ENCODE measurements at regions not wholly inside any gene's neighbourhood (a gene's known extent, or its start where the extent isn't known, plus 50 kb on each side); places are given as distances from the start of the nearest gene placed in this dataset.
"Not testable (repeated sequence)": the region's sequence is repeated elsewhere in the genome, so short reads cannot be mapped to it uniquely, and the experiment has no call there.

DNA sequence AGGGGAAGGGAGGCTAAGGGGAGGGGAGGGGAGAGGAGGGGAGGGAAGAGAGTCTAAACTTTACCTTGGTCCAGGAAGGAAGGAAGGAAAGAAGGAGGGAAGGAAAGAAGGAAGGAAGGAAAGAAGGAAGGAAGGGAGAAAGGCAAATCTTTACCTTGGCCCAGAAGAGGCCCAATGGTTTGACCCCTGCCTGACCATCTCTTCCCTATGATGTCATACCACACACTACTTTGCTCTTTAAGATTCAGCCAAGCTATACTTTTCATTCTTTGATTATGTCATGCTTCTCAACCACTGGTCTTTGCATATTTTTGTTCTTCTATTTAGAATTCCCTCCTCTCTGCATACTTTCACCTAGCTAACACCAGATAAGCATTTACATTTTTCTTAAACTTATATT is 1077.5 kb downstream of the PCDH9 start:
- Histone ChIP-seq H3K79me2 (ENCODE audit: control insufficient read depth, insufficient read depth, low read length) (no peaks in the 10 kb centered on the region), H2AFZ (ENCODE audit: low read depth, low read length) (no peak overlapping the region), H3K9me1 (replicated peaks; ENCODE audit: control insufficient read depth, extremely low read depth, insufficient read depth, low read length) (no peaks in the 10 kb centered on the region), H3K9ac (replicated peaks; ENCODE audit: extremely low read depth, insufficient read depth, low read length) (no peak overlapping the region), H3K36me3 (ENCODE audit: control insufficient read depth in 2 of 2, extremely low read depth in 1 of 2, insufficient read depth in 2 of 2, low read length in 2 of 2) (no peaks in the 10 kb centered on the region), H3K4me2 (ENCODE audit: insufficient read depth, low read length) (no peak overlapping the region), H4K20me1 (replicated peaks; ENCODE audit: control insufficient read depth, extremely low read depth, insufficient read depth, low read length) (no peaks in the 10 kb centered on the region), H3K9me3 (replicated peaks; ENCODE audit: control insufficient read depth, insufficient read depth, low read length) (no peaks in the 10 kb centered on the region), H3K4me3 (replicated peaks in 1 of 3; ENCODE audit: insufficient read depth in 1 of 3, low read depth in 1 of 3, low read length in 3 of 3) (no peak overlapping the region), H3K27ac (ENCODE audit: insufficient read depth, low read depth, low read length) (no peak overlapping the region), H3K4me1 (ENCODE audit: control insufficient read depth, extremely low read depth, insufficient read depth, low read length) (peaks cover 9% of the 10 kb centered on the region), H3K27me3 (ENCODE audit: control insufficient read depth in 2 of 2, insufficient read depth in 2 of 2, low read length in 2 of 2) (no peaks in the 10 kb centered on the region)
- intact Hi-C loops (cut with micrococcal nuclease) (no loop called here), dilution Hi-C loops (cut with MboI; ENCODE audit: extremely low pct_ligation_motif_present, low sequenced_read_pairs) (no loop called here)
- BruUV-seq (replicated peaks), result no TSS peak
- TF ChIP-seq JUN (IDR thresholded peaks at IDR 0.05; ENCODE audit: borderline replicate concordance, insufficient read depth, insufficient read length, low read depth) (no peak), FOS (IDR thresholded peaks at IDR 0.05; ENCODE audit: borderline replicate concordance, insufficient read depth, low read length) (no peak), POLR2AphosphoS5 (IDR thresholded peaks at IDR 0.05; ENCODE audit: insufficient read depth, low read depth, low read length) (no peak), GATA2 (IDR thresholded peaks at IDR 0.05; ENCODE audit: insufficient read depth, insufficient read length, low read depth, low read length) (no peak), MYC (IDR thresholded peaks at IDR 0.05; ENCODE audit: low read depth, low read length) (no peak), POLR2A (IDR thresholded peaks at IDR 0.05; ENCODE audit: low read depth, low read length) (no peak), EZH2 (IDR thresholded peaks at IDR 0.05; ENCODE audit: borderline replicate concordance, low read depth, low read length, severe bottlenecking) (no peak)
- TF ChIP-seq, protein P1, sequence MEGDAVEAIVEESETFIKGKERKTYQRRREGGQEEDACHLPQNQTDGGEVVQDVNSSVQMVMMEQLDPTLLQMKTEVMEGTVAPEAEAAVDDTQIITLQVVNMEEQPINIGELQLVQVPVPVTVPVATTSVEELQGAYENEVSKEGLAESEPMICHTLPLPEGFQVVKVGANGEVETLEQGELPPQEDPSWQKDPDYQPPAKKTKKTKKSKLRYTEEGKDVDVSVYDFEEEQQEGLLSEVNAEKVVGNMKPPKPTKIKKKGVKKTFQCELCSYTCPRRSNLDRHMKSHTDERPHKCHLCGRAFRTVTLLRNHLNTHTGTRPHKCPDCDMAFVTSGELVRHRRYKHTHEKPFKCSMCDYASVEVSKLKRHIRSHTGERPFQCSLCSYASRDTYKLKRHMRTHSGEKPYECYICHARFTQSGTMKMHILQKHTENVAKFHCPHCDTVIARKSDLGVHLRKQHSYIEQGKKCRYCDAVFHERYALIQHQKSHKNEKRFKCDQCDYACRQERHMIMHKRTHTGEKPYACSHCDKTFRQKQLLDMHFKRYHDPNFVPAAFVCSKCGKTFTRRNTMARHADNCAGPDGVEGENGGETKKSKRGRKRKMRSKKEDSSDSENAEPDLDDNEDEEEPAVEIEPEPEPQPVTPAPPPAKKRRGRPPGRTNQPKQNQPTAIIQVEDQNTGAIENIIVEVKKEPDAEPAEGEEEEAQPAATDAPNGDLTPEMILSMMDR (IDR thresholded peaks at IDR 0.05; ENCODE audit: extremely low read depth in 1 of 2, insufficient read depth in 1 of 2, low read depth in 1 of 2, low read length in 2 of 2), result no peak
- TF ChIP-seq, protein P2, sequence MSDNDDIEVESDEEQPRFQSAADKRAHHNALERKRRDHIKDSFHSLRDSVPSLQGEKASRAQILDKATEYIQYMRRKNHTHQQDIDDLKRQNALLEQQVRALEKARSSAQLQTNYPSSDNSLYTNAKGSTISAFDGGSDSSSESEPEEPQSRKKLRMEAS (IDR thresholded peaks at IDR 0.05; ENCODE audit: insufficient read depth, insufficient read length), result no peak
- DNase-seq (ENCODE audit: low read depth, low spot score), result no peak
- FAIRE-seq, result peak; percentile 12
- ChIA-PET CTCF (no interaction called here), POLR2A (no interaction called here)

DNA sequence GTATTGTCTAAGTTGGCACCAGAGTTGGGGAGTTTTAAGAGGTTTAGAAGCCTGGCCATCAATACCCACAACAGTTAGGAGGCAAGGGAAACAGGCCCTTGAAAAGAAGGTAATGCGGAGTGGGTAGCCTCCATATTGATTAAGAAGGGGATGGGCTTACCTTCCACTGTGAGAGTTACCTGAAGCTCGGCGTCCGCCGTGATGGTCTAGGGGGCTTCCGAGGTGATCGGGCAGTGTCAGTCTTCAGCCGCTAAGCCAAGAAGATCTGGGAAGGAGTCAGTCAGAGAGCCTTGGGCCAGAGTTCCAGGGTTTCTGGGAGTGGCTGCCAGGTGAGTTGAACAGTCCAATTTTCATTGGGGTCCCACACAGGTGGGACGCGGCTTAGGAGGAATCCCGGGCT is 1085.8 kb downstream of the PCDH9 start:
- H3K79me2 ChIP-seq (ENCODE audit: control insufficient read depth, insufficient read depth, low read length); intact Hi-C loops (cut with micrococcal nuclease); POLR2A ChIA-PET; H3K4me3 ChIP-seq (replicated peaks in 1 of 3; ENCODE audit: insufficient read depth in 1 of 3, low read depth in 1 of 3, low read length in 3 of 3); H3K36me3 ChIP-seq (ENCODE audit: control insufficient read depth in 2 of 2, extremely low read depth in 1 of 2, insufficient read depth in 2 of 2, low read length in 2 of 2); H3K4me1 ChIP-seq (ENCODE audit: control insufficient read depth, extremely low read depth, insufficient read depth, low read length); H3K9me1 ChIP-seq (replicated peaks; ENCODE audit: control insufficient read depth, extremely low read depth, insufficient read depth, low read length); H3K27me3 ChIP-seq (ENCODE audit: control insufficient read depth in 2 of 2, insufficient read depth in 2 of 2, low read length in 2 of 2); H3K27ac ChIP-seq (ENCODE audit: insufficient read depth, low read depth, low read length); dilution Hi-C loops (cut with MboI; ENCODE audit: extremely low pct_ligation_motif_present, low sequenced_read_pairs); BruUV-seq (replicated peaks); H4K20me1 ChIP-seq (replicated peaks; ENCODE audit: control insufficient read depth, extremely low read depth, insufficient read depth, low read length); H3K9me3 ChIP-seq (replicated peaks; ENCODE audit: control insufficient read depth, insufficient read depth, low read length); H2AFZ ChIP-seq (ENCODE audit: low read depth, low read length); H3K9ac ChIP-seq (replicated peaks; ENCODE audit: extremely low read depth, insufficient read depth, low read length); DNase-seq (ENCODE audit: low read depth, low spot score); CTCF ChIA-PET; FAIRE-seq; H3K4me2 ChIP-seq (ENCODE audit: insufficient read depth, low read length): not testable (repeated sequence)

All from endothelial cell of umbilical vein (primary cell).